Suppressor macrophage (primary cell): ENCODE measurements at regions not wholly inside any gene's neighbourhood (a gene's known extent, or its start where the extent isn't known, plus 50 kb on each side); places are given as distances from the start of the nearest gene placed in this dataset.

Source experiments
- DNase-seq, 4 experiments: peaks; one replicate each; pipeline ENCODE4 v3.0.0-alpha.2; 2020 to 2022

DNA sequence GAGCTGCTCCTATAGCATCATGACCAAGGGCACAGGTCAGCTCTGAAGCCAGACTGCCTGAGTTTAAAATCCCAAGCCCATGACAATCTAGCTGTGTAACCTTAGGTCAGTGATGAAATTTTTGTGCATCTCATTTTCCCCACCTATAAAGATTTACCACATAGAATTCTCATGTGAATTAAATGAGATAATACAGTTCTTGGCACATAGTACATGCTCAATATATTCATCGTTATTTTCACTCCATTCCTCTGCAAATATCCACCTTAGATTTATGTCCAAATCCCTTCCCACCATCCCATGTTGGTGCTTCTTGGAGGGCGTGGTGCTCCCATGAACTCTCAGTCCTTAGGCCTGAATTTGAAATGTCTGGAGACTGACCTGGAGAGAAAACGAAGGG is 300.1 kb downstream of the TLE3 start:
- DNase-seq = no peak

GRCh38 chr15:69798481-69799250 is 299.1 kb downstream of the TLE3 start:
- peak; percentile 56 to 74 (median 69) for DNase-seq

GRCh38 chr15:69801144-69801543 is 296.6 kb downstream of the TLE3 start:
- DNase-seq = no peak

DNA sequence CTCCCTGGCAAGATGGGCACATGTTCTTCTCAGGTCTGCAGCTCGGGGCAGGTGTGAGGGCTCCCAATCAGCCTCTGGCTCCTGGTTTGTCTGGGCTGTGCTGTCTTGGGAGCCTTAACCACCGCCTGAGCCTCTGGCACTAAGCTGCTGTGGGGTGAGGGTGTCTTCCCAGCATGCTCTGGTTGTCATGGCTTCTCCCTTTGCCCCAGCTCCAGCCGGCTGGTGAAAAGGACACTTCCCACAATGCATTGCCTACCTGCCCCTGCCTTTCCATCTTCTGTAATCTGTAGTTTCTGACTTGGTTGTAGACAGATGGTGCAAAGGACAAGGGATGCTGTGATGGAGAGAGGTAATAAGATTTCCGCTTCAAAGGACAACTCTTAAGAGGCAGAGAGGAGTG is 295.3 kb downstream of the TLE3 start:
- no peak for DNase-seq

- DNase-seq = peak; percentile 57 to 87 (median 79)
These were observed 292.9 kb downstream of the TLE3 start for GRCh38 chr15:69804786-69805185.

DNA sequence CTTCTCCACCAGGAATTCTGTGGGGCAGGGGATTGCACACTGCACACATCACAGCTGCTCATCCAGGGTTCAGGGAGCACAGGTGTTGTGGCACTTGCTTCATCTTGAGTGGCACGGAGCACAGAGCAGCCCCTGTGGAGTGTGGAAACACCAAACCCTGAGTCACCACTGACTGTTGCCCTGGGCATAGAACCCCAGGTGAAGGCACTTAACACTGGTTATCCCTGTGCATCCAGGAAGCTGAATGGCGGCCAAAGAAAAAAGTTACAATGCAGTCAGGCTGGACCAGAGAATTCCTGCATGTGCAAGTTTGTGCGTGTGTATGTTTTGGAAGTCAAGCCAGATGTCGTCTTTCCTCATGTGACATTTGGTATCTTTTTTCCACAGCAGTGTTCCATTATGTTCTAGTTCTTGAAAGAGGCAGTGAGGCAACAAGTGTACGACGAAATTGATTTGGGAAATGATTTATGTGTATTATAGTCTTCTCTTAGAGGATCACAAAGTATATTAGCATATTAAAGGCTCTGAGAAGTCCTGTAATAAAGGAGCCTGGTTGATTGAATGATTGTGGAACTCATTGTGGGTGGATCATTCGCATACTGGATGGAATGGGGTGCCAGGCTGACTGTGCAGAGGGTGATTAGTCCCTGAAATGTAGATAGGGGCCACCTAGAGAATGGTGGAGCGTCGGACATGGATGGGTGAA is 292.3 kb downstream of the TLE3 start:
- DNase-seq = no peak

- no peak for DNase-seq
These were observed 291.3 kb downstream of the TLE3 start for GRCh38 chr15:69806287-69806915.

GRCh38 chr15:69807721-69808120 is 290.0 kb downstream of the TLE3 start:
- DNase-seq = peak; percentile 25 to 55 (median 34)

DNA sequence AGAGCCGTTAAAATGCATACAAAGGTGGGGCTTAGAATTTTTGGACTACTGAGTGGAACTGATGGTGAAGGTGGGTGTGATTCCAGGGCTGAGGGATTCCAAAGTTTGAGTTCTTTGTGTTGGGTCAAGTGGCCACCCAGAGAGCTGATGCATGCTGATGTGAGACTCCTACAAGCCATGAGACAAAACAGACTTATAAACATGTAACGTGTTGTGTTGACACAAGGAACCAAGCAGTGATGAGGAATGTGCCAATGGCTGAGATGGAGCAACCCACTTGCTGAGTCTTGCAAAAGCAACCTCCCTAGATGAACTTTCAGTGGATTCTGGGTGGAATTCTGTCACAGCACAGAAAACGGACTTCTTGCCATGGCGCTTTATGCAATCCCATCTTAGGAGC is 289.0 kb downstream of the TLE3 start:
- peak; percentile 12 to 58 (median 46) for DNase-seq

DNA sequence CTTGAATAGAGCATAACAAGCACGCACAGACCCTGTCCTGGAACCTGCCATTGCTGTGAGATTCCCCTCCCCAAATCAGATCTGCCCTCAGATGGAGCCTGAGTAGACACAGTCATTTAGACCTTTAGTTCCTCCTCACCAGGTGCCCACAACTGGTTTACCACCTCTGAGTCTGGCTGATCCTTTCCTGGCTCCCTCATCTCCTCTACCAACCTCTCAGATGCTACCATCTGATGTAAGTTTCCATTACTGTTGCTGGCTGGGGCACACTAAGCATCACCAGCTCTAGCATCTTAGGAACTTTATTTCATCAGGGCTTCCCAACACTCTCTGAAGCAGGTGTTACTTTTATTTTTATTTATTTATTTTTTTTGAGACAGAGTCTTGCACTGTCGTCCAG is 288.3 kb downstream of the TLE3 start:
- DNase-seq = no peak

DNA sequence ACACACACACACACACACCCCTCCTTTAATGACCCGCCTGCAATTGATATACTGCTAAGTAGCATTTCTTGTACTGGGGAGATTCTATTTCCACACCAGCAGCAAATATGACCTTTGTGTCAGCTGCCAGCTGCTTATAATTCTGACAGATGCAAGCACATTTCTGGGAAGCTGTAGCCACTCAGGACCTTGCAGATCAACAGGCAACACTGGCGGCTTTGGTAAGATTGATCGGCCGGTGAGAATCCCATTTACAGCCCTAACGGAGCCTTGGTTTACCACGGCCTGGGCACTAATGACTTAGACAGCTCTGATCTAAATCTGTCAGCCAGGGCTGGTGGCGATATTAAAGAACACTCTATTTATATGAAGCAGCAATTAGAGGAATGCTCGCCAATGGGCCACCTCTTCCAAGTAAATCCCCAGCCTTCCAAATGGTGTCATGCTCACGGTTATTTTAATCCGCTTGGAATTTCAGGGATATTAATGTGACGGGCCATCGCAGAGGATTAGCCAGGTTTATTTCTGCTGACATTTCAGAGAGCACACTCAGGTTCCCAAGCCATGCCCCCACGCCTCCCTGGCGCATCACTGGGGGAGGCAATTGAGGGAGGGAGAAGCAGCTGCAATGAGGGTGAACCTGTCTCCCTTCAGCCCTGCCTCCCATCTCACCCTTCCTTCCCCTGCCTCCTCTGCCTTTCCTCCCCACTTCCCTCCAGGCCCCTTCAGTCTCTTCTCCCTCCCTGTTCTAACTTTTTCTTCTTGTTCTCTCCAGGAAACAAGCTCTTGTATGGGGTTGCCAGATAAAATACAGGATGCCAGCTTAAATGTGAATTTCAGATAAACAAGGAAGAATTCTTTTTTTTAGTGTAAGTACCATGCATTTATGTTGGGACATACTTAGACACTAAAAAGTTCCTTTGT is 287.0 kb downstream of the TLE3 start:
- peak in 1 of 4 experiments; percentile 11 for DNase-seq

- DNase-seq = no peak
These were observed 284.9 kb downstream of the TLE3 start for GRCh38 chr15:69812861-69813261.

DNA sequence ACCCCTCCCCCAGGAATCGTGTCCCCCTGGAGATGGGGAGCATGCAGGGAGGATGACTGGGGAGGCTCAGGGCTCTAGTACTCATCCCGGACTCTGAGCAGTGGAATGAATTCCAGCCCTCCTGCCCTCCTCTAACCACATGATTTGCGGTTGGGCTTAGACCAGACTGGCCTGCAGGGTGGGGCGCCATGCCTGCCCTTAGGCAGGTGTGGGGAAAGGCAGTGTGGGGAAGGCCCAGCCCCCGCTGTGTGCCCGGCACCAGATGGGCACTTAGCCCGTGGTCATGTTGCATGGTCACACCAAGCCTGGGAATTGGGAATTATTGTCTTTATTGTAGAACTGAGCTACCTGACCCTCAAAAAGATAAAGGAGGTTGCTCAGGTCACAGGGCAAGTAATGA is 283.8 kb downstream of the TLE3 start:
- DNase-seq = no peak

DNA sequence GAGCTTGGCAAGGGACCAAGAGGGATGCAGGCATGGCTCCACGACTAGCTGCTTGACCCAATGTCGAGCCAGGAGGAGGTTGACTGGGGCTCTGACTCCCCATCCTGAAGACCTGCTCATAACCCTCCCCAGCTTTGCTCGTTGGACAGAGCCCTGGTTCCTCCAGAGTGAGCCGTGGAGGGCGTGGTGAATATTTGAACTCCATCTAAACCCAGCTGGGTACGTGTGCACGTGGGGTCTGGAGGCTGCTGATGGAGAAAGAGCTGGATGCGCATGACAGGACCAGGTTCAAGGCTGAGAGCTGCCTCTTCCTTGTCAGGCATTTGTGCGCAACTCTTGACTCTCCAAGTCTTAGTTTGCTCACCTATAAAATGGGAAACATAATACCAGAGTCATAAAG is 282.8 kb downstream of the TLE3 start:
- DNase-seq = no peak

DNA sequence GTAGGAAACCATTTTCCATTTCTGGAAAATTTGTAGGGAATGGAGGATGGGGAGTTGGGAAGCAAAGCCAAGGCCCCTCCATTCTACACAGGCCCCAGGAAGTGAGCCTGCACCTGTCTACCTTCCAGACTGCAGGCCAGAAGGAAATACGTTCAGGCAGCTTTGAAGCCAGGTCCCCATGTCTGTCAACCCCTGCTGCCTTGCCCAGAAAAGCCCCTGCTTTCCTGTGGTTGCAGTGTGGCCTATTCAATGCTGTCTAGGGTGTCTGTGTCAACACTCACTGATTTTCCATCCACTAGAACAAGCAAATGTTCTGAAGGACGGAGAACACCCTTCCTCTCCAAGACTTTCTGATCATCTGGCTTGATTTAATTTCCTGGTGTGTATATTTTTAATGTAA is 281.9 kb downstream of the TLE3 start:
- no peak for DNase-seq

- DNase-seq = no peak
These were observed 281.2 kb downstream of the TLE3 start for GRCh38 chr15:69816522-69816921.

GRCh38 chr15:69818529-69818928 is 279.2 kb downstream of the TLE3 start:
- no peak for DNase-seq

GRCh38 chr15:69819371-69819770 is 278.3 kb downstream of the TLE3 start:
- DNase-seq = no peak

GRCh38 chr15:69820819-69821218 is 276.9 kb downstream of the TLE3 start:
- DNase-seq = no peak

- no peak for DNase-seq
These were observed 274.4 kb downstream of the TLE3 start for GRCh38 chr15:69823223-69823907.

DNA sequence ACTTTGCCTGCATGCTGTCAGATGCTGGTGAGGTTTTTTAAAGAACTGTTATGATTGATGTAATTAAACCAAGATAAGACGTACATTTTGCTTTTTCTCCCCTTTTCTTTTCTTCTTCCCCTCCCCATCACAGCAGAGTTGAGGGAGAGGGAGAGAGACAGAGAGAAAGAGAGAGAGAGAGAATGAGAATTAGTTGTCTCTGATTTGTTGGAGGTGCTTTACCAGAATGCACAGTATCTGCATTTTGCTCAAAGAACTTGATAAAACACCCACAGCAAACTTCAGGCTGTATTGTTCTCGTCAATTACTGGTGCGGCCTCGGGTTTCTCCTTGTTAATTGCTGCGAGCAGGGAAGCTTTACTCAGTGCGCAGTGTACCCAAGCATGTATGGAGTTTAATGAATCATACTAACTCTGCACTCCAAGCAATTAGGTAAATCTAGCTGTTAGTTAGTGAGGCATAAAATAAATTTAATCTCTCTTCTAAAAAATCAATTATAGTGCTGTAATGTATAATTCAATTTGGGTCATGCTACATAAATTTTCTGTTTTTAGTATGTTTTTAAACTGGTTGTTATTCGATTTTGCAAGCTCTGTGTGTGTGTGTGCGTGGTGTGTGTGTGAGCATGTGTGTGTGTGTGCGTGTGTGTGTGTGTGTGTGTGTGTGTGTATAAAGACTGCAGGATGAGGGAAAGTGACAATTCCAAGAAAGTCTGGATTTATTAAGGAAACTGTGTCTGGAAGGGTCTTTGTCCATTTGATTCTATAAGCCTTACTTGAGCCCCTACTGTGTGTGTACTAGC is 273.4 kb downstream of the TLE3 start:
- DNase-seq = no peak
